ENCODE measurements at regions not wholly inside any gene's neighbourhood (a gene's known extent, or its start where the extent isn't known, plus 50 kb on each side); places are given as distances from the start of the nearest gene placed in this dataset.
A peak's percentile ranks its signal among the peaks of the same experiment; 100 is the strongest.

GRCh38 chr6:85754894-85755293 lies 112.2 kb upstream of the SYNCRIP start:
- no peak for FAIRE-seq
- Histone ChIP-seq H3K27me3 (ENCODE audit: control insufficient read depth in 1 of 2, insufficient read depth in 2 of 2, low read length in 2 of 2) (peaks cover 2 to 3% of the 10 kb centered on the region in 2 experiments; a peak in 2 of 5 replicates), H3K4me2 (ENCODE audit: low read depth, low read length) (no peak overlapping the region), H3K9ac (ENCODE audit: insufficient read depth, low read depth, low read length) (no peak overlapping the region), H3K27ac (ENCODE audit: extremely low read length, insufficient read depth, low read length) (no peak overlapping the region), H3K4me3 (replicated peaks in 1 of 3; ENCODE audit: insufficient read depth in 1 of 3, low read depth in 2 of 3, low read length in 3 of 3) (no peak overlapping the region), H3K36me3 (replicated peaks in 1 of 2; ENCODE audit: control insufficient read depth in 1 of 2, insufficient read depth in 2 of 2, low read length in 2 of 2) (no peaks in the 10 kb centered on the region), H2AFZ (ENCODE audit: low read length) (no peak overlapping the region), H3K79me2 (ENCODE audit: insufficient read depth, low read length) (no peaks in the 10 kb centered on the region), H3K4me1 (ENCODE audit: insufficient read depth, low read length) (peaks cover 11% of the 10 kb centered on the region; the same call in 1 of the 2 replicates), H4K20me1 (ENCODE audit: insufficient read depth, low read length) (no peaks in the 10 kb centered on the region), H3K9me3 (ENCODE audit: low read length) (no peaks in the 10 kb centered on the region)
- DNase-seq (ENCODE audit: low spot score), result no peak
- no peak for TF ChIP-seq SKI (IDR thresholded peaks at IDR 0.05; ENCODE audit: partially characterized antibody)
- no peak for TF ChIP-seq SIX1 (CRISPR knock-in tag; IDR thresholded peaks at IDR 0.05; ENCODE audit: borderline replicate concordance)
- TF ChIP-seq HMG20B (CRISPR knock-in tag; conservative IDR thresholded peaks at IDR 0.05), result no peak
- no peak for TF ChIP-seq PATZ1 (CRISPR knock-in tag; IDR thresholded peaks at IDR 0.05)
- BruUV-seq (replicated peaks), result no TSS peak
- intact Hi-C loops (cut with micrococcal nuclease; ENCODE audit: unreplicated experiment) (loop anchor here (10.0 kb wide), 1 partner anchor 1180 kb away; the partner anchor contains the start of gene HTR1E), in situ Hi-C loops (cut with HindIII; ENCODE audit: extremely low pct_ligation_motif_present, low pct_unique_long_range_greater_than_20kb) (loop anchor here (25.0 kb wide), 1 partner anchor 432 kb away; no protein-coding TSS in a partner anchor)
- ChIA-PET POLR2A (no interaction called here), CTCF (ENCODE audit: low intra/inter-chr PET ratio, low total read pairs) (no interaction called here)
- ATAC-seq, result no peak
- WGBS (ENCODE audit: low lambda C conversion rate), result 0% methylated on average over 2 of the region's 2 CpGs

- Histone ChIP-seq H3K4me3 (replicated peaks in 1 of 3; ENCODE audit: insufficient read depth in 1 of 3, low read depth in 2 of 3, low read length in 3 of 3) (no peak overlapping the region), H3K27ac (ENCODE audit: extremely low read length, insufficient read depth, low read length) (no peak overlapping the region), H3K36me3 (replicated peaks in 1 of 2; ENCODE audit: control insufficient read depth in 1 of 2, insufficient read depth in 2 of 2, low read length in 2 of 2) (no peaks in the 10 kb centered on the region), H3K27me3 (ENCODE audit: control insufficient read depth in 1 of 2, insufficient read depth in 2 of 2, low read length in 2 of 2) (peaks cover 2 to 3% of the 10 kb centered on the region in 2 experiments; a peak in 2 of 5 replicates), H2AFZ (ENCODE audit: low read length) (no peak overlapping the region), H3K4me1 (ENCODE audit: insufficient read depth, low read length) (peaks cover 15% of the 10 kb centered on the region), H3K79me2 (ENCODE audit: insufficient read depth, low read length) (no peaks in the 10 kb centered on the region), H3K9me3 (ENCODE audit: low read length) (no peaks in the 10 kb centered on the region), H4K20me1 (ENCODE audit: insufficient read depth, low read length) (no peaks in the 10 kb centered on the region), H3K4me2 (ENCODE audit: low read depth, low read length) (no peak overlapping the region), H3K9ac (ENCODE audit: insufficient read depth, low read depth, low read length) (no peak overlapping the region)
- no peak for DNase-seq (ENCODE audit: low spot score)
- intact Hi-C loops (cut with micrococcal nuclease; ENCODE audit: unreplicated experiment), result loop anchor here (10.0 kb wide), 1 partner anchor 1182 kb away; the partner anchor contains the start of gene HTR1E
- no TSS peak for BruUV-seq (replicated peaks)
- ATAC-seq, result no peak
- FAIRE-seq, result no peak
- in situ Hi-C loops (cut with HindIII; ENCODE audit: extremely low pct_ligation_motif_present, low pct_unique_long_range_greater_than_20kb), result loop anchor here (25.0 kb wide), 1 partner anchor 435 kb away; no protein-coding TSS in a partner anchor
- ChIA-PET CTCF (ENCODE audit: low intra/inter-chr PET ratio, low total read pairs) (no interaction called here), POLR2A (interaction anchor here (1.5 kb wide), 1 partner anchor 74 kb away, joined by 4 read pairs; no protein-coding TSS in a partner anchor)
- TF ChIP-seq ZNF350 (CRISPR knock-in tag; IDR thresholded peaks at IDR 0.05; ENCODE audit: borderline replicate concordance, low read depth), result no peak
- no peak for TF ChIP-seq POGZ (CRISPR knock-in tag; IDR thresholded peaks at IDR 0.05)
- TF ChIP-seq MAFF (IDR thresholded peaks at IDR 0.05; ENCODE audit: low read depth, low read length), result peak; percentile 56
- no peak for TF ChIP-seq ZNF33B (CRISPR knock-in tag; IDR thresholded peaks at IDR 0.05)
- TF ChIP-seq MAFK (conservative IDR thresholded peaks at IDR 0.05 in 1 of 2, IDR thresholded peaks at IDR 0.05 in 1 of 2; ENCODE audit: low read length in 2 of 2), result peak; percentile 63 to 76
- 3% methylated on average over 5 of the region's 5 CpGs for WGBS (ENCODE audit: low lambda C conversion rate)
Observed at GRCh38 chr6:85752602-85753001, 109.9 kb upstream of the SYNCRIP start.
